ENCODE measurements at regions not wholly inside any gene's neighbourhood (a gene's known extent, or its start where the extent isn't known, plus 50 kb on each side); places are given as distances from the start of the nearest gene placed in this dataset.

GRCh38 chr14:56955745-56956144, 145.5 kb upstream of the OTX2 start:
- Histone ChIP-seq H3K4me1 (replicated peaks) (no peaks in the 10 kb centered on the region), H3K4me3 (no peak overlapping the region), H3K27ac (no peak overlapping the region), H3K36me3 (no peaks in the 10 kb centered on the region), H3K27me3 (replicated peaks; ENCODE audit: insufficient read depth) (peaks cover 2% of the 10 kb centered on the region), H3K9me3 (no peaks in the 10 kb centered on the region)
- intact Hi-C loops (cut with DNase I), result no loop called here
- WGBS, result 90% methylated on average over 3 of the region's 3 CpGs
- DNase-seq (ENCODE audit: low spot score), result no peak
- TF ChIP-seq CTCF (IDR thresholded peaks at IDR 0.05) (no peak), POLR2AphosphoS5 (IDR thresholded peaks at IDR 0.05) (no peak), POLR2A (IDR thresholded peaks at IDR 0.05) (no peak)

GRCh38 chr14:56953884-56954283, 143.6 kb upstream of the OTX2 start:
- Histone ChIP-seq H3K9me3 (no peaks in the 10 kb centered on the region), H3K27me3 (replicated peaks; ENCODE audit: insufficient read depth) (no peaks in the 10 kb centered on the region), H3K4me1 (replicated peaks) (no peaks in the 10 kb centered on the region), H3K27ac (no peak overlapping the region), H3K4me3 (no peak overlapping the region), H3K36me3 (no peaks in the 10 kb centered on the region)
- 8% methylated on average over 5 of the region's 5 CpGs for WGBS
- no peak for TF ChIP-seq POLR2AphosphoS5 (IDR thresholded peaks at IDR 0.05)
- no peak for TF ChIP-seq POLR2A (IDR thresholded peaks at IDR 0.05)
- no peak for TF ChIP-seq CTCF (IDR thresholded peaks at IDR 0.05)
- intact Hi-C loops (cut with DNase I), result no loop called here
- DNase-seq (ENCODE audit: low spot score), result no peak

- intact Hi-C loops (cut with DNase I), result no loop called here
- H3K9me3 ChIP-seq, result no peaks in the 10 kb centered on the region
- no peak for TF ChIP-seq POLR2AphosphoS5 (IDR thresholded peaks at IDR 0.05)
- no peak for TF ChIP-seq POLR2A (IDR thresholded peaks at IDR 0.05)
- TF ChIP-seq CTCF (IDR thresholded peaks at IDR 0.05), result no peak
- H3K36me3 ChIP-seq, result no peaks in the 10 kb centered on the region
- H3K27ac ChIP-seq, result no peak overlapping the region
- no peaks in the 10 kb centered on the region for H3K27me3 ChIP-seq (replicated peaks; ENCODE audit: insufficient read depth)
- WGBS, result 77% methylated on average over 3 of the region's 3 CpGs
- no peak overlapping the region for H3K4me3 ChIP-seq
- no peak for DNase-seq (ENCODE audit: low spot score)
- H3K4me1 ChIP-seq (replicated peaks), result no peaks in the 10 kb centered on the region
Observed at GRCh38 chr14:56952766-56953473, 142.6 kb upstream of the OTX2 start.

GRCh38 chr14:56949828-56950227, 139.5 kb upstream of the OTX2 start:
- Histone ChIP-seq H3K36me3 (no peaks in the 10 kb centered on the region), H3K27me3 (replicated peaks; ENCODE audit: insufficient read depth) (no peaks in the 10 kb centered on the region), H3K9me3 (no peaks in the 10 kb centered on the region), H3K4me1 (replicated peaks) (no peaks in the 10 kb centered on the region), H3K4me3 (no peak overlapping the region), H3K27ac (no peak overlapping the region)
- intact Hi-C loops (cut with DNase I), result no loop called here
- 7% methylated on average over 2 of the region's 2 CpGs for WGBS
- no peak for DNase-seq (ENCODE audit: low spot score)
- no peak for TF ChIP-seq CTCF (IDR thresholded peaks at IDR 0.05)
- no peak for TF ChIP-seq POLR2AphosphoS5 (IDR thresholded peaks at IDR 0.05)
- no peak for TF ChIP-seq POLR2A (IDR thresholded peaks at IDR 0.05)

GRCh38 chr14:56945291-56945690, 135.0 kb upstream of the OTX2 start:
- Histone ChIP-seq H3K4me3 (no peak overlapping the region), H3K27ac (no peak overlapping the region), H3K4me1 (replicated peaks) (no peaks in the 10 kb centered on the region), H3K27me3 (replicated peaks; ENCODE audit: insufficient read depth) (no peaks in the 10 kb centered on the region), H3K9me3 (no peaks in the 10 kb centered on the region), H3K36me3 (no peaks in the 10 kb centered on the region)
- 39% methylated on average over 2 of the region's 2 CpGs for whole genome bisulfite sequencing
- intact Hi-C loops (cut with DNase I), result no loop called here
- TF ChIP-seq POLR2A (IDR thresholded peaks at IDR 0.05), result no peak
- no peak for TF ChIP-seq CTCF (IDR thresholded peaks at IDR 0.05)
- no peak for TF ChIP-seq POLR2AphosphoS5 (IDR thresholded peaks at IDR 0.05)
- DNase-seq (ENCODE audit: low spot score), result no peak
